Colonic mucosa (tissue), 4 donors: ENCODE measurements at regions not wholly inside any gene's neighbourhood (a gene's known extent, or its start where the extent isn't known, plus 50 kb on each side); places are given as distances from the start of the nearest gene placed in this dataset.

Experiments
- DNase-seq: peaks from one replicate; pipeline ENCODE4 v3.0.0-alpha.2; 2020
- H3K27ac ChIP-seq: fragments of 200-600 bp; one replicate; pipeline ENCODE4 v1.8.0; 2021
- H3K27me3 ChIP-seq: fragments of 200-600 bp; one replicate; pipeline ENCODE4 v1.8.0; 2021
- H3K36me3 ChIP-seq: fragments of 200-600 bp; one replicate; pipeline ENCODE4 v1.8.0; 2021
- H3K4me1 ChIP-seq: fragments of 200-600 bp; one replicate; pipeline ENCODE4 v1.8.0; 2021; ENCODE audit warnings: mild to moderate bottlenecking
- H3K4me3 ChIP-seq: fragments of 200-600 bp; one replicate; pipeline ENCODE4 v1.8.0; 2021
- H3K9ac ChIP-seq, 2 donors: one replicate each; pipeline ENCODE4 v1.7.0; 2013; ENCODE audit warnings: control low read depth in 2 of 2, low read depth in 2 of 2, low read length in 2 of 2
- H3K9me3 ChIP-seq: fragments of 200-600 bp; one replicate; pipeline ENCODE4 v1.8.0; 2021
- CTCF ChIP-seq: fragments of 200-600 bp; IDR thresholded peaks from one replicate; pipeline ENCODE4 v1.8.0; 2022; ENCODE audit warnings: antibody characterized with exemption, mild to moderate bottlenecking
- intact Hi-C: fragments of 100-400 bp; cut with DNase I; formaldehyde crosslinking; loops from one replicate; pipeline ENCODE4 v1.14.1; 2022
- donor health status: healthy.
- donor health status: DM: no; HTN: no; CAD: no.
- donor health status: DM: no; HTN: no; CAD: no.

DNA sequence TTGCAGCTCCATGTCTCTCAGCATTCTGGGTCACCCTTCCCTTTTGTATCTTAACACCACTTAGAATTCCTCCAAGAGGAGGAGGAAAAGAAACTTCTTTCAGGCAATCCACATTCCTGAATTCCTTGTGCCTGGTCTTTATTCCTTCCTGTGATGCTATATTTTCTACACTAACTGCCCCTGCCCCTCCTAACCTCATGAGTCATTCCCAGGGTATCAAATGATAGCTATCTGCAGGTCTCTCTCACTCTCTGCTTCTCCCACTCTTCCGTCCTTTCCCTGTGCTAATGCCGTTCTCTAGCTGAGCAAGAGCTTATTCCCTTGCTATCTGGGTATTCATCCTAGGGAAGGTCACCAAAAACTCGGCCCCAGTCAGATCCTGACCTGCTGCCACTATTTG lies 395.0 kb upstream of the TCF4 start:
- H3K9ac ChIP-seq: no peak overlapping the region
- TF ChIP-seq CTCF: no peak
- no peaks in the 10 kb centered on the region for H3K27me3 ChIP-seq
- H3K4me3 ChIP-seq: no peak overlapping the region
- no peak for DNase-seq
- H3K4me1 ChIP-seq: no peaks in the 10 kb centered on the region
- intact Hi-C loops: no loop called here
- no peak overlapping the region for H3K27ac ChIP-seq
- H3K9me3 ChIP-seq: no peaks in the 10 kb centered on the region
- H3K36me3 ChIP-seq: no peaks in the 10 kb centered on the region

DNA sequence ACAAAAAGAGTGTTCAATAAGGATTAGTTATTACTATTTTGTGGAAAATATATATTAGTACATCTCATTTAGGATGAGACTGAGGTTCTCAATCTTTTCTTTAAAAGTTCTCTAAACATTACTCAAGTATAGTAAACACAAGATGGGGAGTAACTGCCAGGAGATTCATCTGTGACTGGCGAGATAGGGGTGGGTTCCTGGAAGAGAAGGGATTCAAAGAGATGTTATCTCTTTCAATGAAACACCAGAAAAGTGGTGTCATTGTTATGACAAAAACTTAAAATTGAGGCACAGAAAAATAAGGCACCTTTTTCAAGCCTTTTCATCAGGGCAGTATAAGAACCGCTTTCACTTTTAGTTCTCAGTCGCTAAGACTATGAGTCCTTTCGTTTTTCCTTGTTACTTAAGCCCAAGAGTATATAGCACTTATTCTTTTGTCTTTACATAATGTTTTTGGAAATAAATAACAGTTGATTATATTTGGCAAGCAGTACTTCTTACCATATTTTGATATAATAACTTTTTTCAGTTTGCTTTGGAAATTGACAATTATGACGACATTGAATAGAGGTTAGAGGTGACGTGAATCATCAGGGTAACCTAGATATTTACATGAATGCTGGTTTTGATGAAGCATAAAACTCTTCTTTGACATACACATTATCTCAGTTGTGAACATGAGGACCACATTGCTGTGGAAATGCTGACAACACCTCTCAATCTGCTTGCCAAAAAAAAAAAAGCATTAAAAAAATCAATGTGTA lies 393.9 kb upstream of the TCF4 start:
- no peaks in the 10 kb centered on the region for H3K27me3 ChIP-seq
- DNase-seq: no peak
- no peaks in the 10 kb centered on the region for H3K4me1 ChIP-seq
- no peaks in the 10 kb centered on the region for H3K36me3 ChIP-seq
- no peak overlapping the region for H3K27ac ChIP-seq
- intact Hi-C loops: no loop called here
- no peak overlapping the region for H3K9ac ChIP-seq
- no peaks in the 10 kb centered on the region for H3K9me3 ChIP-seq
- H3K4me3 ChIP-seq: no peak overlapping the region
- no peak for TF ChIP-seq CTCF

DNA sequence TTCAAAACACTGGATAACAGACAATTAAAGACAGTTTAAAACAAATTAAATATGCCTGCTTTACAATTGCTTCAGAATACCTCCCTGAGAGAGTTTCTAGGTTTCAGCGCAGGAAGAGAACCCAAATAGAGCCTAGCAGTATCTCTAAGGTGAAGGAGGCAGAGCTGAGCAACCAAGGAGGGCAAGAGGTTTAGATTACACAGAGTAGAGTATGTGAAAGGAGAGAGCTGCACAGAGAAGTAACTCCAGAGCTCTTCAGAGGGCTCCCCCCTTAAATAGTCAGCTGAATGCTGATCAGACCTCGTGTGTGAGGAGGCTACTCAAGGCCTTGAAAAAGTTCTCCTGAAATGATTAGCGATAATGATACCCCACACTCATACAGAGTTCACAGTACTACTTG lies 386.5 kb upstream of the TCF4 start:
- Histone ChIP-seq H3K27ac (no peak overlapping the region), H3K27me3 (no peaks in the 10 kb centered on the region), H3K9me3 (no peaks in the 10 kb centered on the region), H3K36me3 (no peaks in the 10 kb centered on the region), H3K4me1 (no peaks in the 10 kb centered on the region), H3K4me3 (no peak overlapping the region), H3K9ac (no peak overlapping the region)
- DNase-seq: no peak
- intact Hi-C loops: no loop called here
- no peak for TF ChIP-seq CTCF

DNA sequence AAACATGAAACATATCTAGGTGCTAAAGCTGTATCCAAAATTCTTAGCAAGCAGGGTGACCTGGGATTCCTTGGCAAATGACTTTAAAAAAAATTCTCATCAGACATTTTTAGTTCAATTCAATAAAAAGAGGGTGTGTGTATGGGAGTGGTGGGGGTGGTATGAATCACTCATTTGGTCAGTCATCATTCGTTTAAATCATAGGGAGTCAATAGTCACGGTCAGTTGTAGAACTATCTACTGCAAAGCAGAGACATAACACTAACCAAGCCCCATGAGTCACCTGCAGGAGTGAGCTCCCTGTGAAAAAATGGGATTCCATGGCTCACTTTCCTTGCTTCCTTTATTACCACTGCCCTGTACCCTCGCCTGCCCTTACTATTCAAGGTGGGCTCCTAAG lies 380.6 kb upstream of the TCF4 start:
- H3K27me3 ChIP-seq: no peaks in the 10 kb centered on the region
- intact Hi-C loops: no loop called here
- H3K4me1 ChIP-seq: no peaks in the 10 kb centered on the region
- H3K9ac ChIP-seq: no peak overlapping the region
- no peaks in the 10 kb centered on the region for H3K9me3 ChIP-seq
- H3K27ac ChIP-seq: no peak overlapping the region
- no peak for DNase-seq
- TF ChIP-seq CTCF: no peak
- H3K4me3 ChIP-seq: no peak overlapping the region
- H3K36me3 ChIP-seq: no peaks in the 10 kb centered on the region

DNA sequence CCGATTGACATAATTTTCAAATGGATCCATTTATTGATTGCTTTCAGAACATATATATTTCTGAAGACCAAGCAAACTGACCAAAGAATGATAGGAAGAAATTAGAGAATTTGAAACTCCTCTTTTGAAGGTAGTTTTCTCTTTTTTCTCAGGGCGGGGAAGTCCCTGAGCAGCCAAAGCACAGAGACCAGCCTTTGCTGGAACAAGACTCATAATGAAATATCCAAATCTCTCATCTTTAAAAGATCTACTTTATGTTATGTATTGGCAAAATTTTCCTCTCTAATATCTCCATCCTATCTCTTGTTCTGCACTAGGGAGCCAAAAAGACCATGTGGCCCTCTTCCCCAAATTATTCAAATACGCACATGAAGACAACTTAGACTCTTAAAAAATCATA lies 379.0 kb upstream of the TCF4 start:
- no peak overlapping the region for H3K4me3 ChIP-seq
- H3K9me3 ChIP-seq: no peaks in the 10 kb centered on the region
- no peak overlapping the region for H3K9ac ChIP-seq
- TF ChIP-seq CTCF: no peak
- H3K36me3 ChIP-seq: no peaks in the 10 kb centered on the region
- DNase-seq: no peak
- no peaks in the 10 kb centered on the region for H3K27me3 ChIP-seq
- intact Hi-C loops: no loop called here
- H3K4me1 ChIP-seq: no peaks in the 10 kb centered on the region
- no peak overlapping the region for H3K27ac ChIP-seq
